Activated CD8-positive, alpha-beta memory T cell treated with anti-CD3 and anti-CD28 coated beads for 4 hours (primary cell): ENCODE measurements at regions not wholly inside any gene's neighbourhood (a gene's known extent, or its start where the extent isn't known, plus 50 kb on each side); places are given as distances from the start of the nearest gene placed in this dataset.
"Not testable (repeated sequence)": the region's sequence is repeated elsewhere in the genome, so short reads cannot be mapped to it uniquely, and the experiment has no call there.

Experiments used
- DNase-seq, 2 donors: peaks; one replicate each; pipeline ENCODE4 v3.0.0-alpha.2; 2020; ENCODE audit warnings: low read depth in 2 of 2

GRCh38 chr9:2277644-2278043 lies 262.5 kb downstream of the SMARCA2 start:
- DNase-seq = not testable (repeated sequence)

- DNase-seq = not testable (repeated sequence)
These were observed 264.0 kb downstream of the SMARCA2 start for GRCh38 chr9:2279138-2279537.

GRCh38 chr9:2281031-2281802 lies 266.1 kb downstream of the SMARCA2 start:
- DNase-seq = no peak

- no peak for DNase-seq
These were observed 266.6 kb downstream of the SMARCA2 start for GRCh38 chr9:2281803-2282185.

GRCh38 chr9:2284770-2285169 lies 269.6 kb downstream of the SMARCA2 start:
- DNase-seq = no peak

GRCh38 chr9:2285416-2286332 lies 270.5 kb downstream of the SMARCA2 start:
- DNase-seq = no peak

- no peak for DNase-seq
These were observed 271.2 kb downstream of the SMARCA2 start for GRCh38 chr9:2286333-2286705.

GRCh38 chr9:2286825-2287455 lies 271.8 kb downstream of the SMARCA2 start:
- no peak for DNase-seq

- no peak for DNase-seq
These were observed 273.2 kb downstream of the SMARCA2 start for GRCh38 chr9:2288309-2288708.

- no peak for DNase-seq
These were observed 274.1 kb downstream of the SMARCA2 start for GRCh38 chr9:2289263-2289662.

GRCh38 chr9:2290382-2290781 lies 275.2 kb downstream of the SMARCA2 start:
- no peak for DNase-seq

- DNase-seq = no peak
These were observed 277.0 kb downstream of the SMARCA2 start for GRCh38 chr9:2291980-2292704.

- DNase-seq = no peak
These were observed 277.6 kb downstream of the SMARCA2 start for GRCh38 chr9:2292733-2293132.

- no peak for DNase-seq
These were observed 282.6 kb downstream of the SMARCA2 start for GRCh38 chr9:2297771-2298170.

GRCh38 chr9:2298217-2298616 lies 283.1 kb downstream of the SMARCA2 start:
- DNase-seq = no peak

GRCh38 chr9:2299156-2299842 lies 284.2 kb downstream of the SMARCA2 start:
- DNase-seq = no peak

GRCh38 chr9:2299843-2300205 lies 284.7 kb downstream of the SMARCA2 start:
- DNase-seq = no peak

GRCh38 chr9:2300325-2300724 lies 285.2 kb downstream of the SMARCA2 start:
- no peak for DNase-seq

GRCh38 chr9:2302606-2303005 lies 287.5 kb downstream of the SMARCA2 start:
- no peak for DNase-seq

GRCh38 chr9:2303056-2303455 lies 287.9 kb downstream of the SMARCA2 start:
- no peak for DNase-seq

- DNase-seq = no peak
These were observed 292.3 kb downstream of the SMARCA2 start for GRCh38 chr9:2307480-2307879.
